CD4-positive, alpha-beta memory T cell (primary cell): ENCODE measurements at regions not wholly inside any gene's neighbourhood (a gene's known extent, or its start where the extent isn't known, plus 50 kb on each side); places are given as distances from the start of the nearest gene placed in this dataset.
A peak's percentile ranks its signal among the peaks of the same experiment; 100 is the strongest.

Source experiments
- CTCF ChIA-PET: fragments of 350-600 bp; sonication (Branson Sonifier 250); formaldehyde crosslinking; loops from one replicate; lab custom pipeline; 2021; ENCODE audit warnings: inconsistent platforms; ENCODE audit not compliant: partially characterized antibody; lab: Charles Lee
- POLR2A ChIA-PET: fragments of 350-600 bp; sonication (Branson Sonifier 250); formaldehyde crosslinking; loops from one replicate; lab custom pipeline; 2021; ENCODE audit not compliant: partially characterized antibody; lab: Charles Lee
- DNase-seq, 5 donors: peaks; one replicate each; pipeline versions ENCODE4 v3.0.0 to v3.0.0-alpha.2; 2020 to 2022; ENCODE audit warnings: mixed read lengths in 1 of 5
- H3K27ac ChIP-seq: one replicate; pipeline ENCODE4 v1.7.0; 2013; ENCODE audit warnings: low read depth, low read length
- H3K27me3 ChIP-seq: 2 replicates; pipeline ENCODE4 v1.7.0; 2013; ENCODE audit warnings: mild to moderate bottlenecking, low read length, moderate library complexity; ENCODE audit not compliant: insufficient read depth
- H3K36me3 ChIP-seq: 2 replicates; pipeline ENCODE4 v1.7.0; 2013; ENCODE audit warnings: mild to moderate bottlenecking, low read length, moderate library complexity; ENCODE audit not compliant: insufficient read depth
- H3K4me1 ChIP-seq: 2 replicates; pipeline ENCODE4 v1.7.0; 2013; ENCODE audit warnings: mild to moderate bottlenecking, low read length, moderate library complexity; ENCODE audit not compliant: insufficient read depth
- H3K4me3 ChIP-seq, 2 donors: one replicate each; pipeline ENCODE4 v1.7.0; 2013; ENCODE audit warnings: low read length in 2 of 2, mild to moderate bottlenecking in 1 of 2
- H3K9me3 ChIP-seq, 2 donors: one replicate each; pipeline ENCODE4 v1.7.0; 2013; ENCODE audit warnings: low read length in 2 of 2, control low read depth in 1 of 2; ENCODE audit not compliant: control insufficient read depth in 1 of 2
- H3K27ac Mint-ChIP-seq, 7 donors: one replicate each; pipeline ENCODE4 v1.8.0; 2020 to 2021; ENCODE audit warnings: mixed read lengths in 7 of 7, mild to moderate bottlenecking in 6 of 7, inconsistent platforms in 3 of 7, moderate library complexity in 3 of 7
- H3K27me3 Mint-ChIP-seq, 2 donors: one replicate each; pipeline ENCODE4 v1.8.0; 2020 to 2021; ENCODE audit warnings: mixed read lengths in 2 of 2
- H3K36me3 Mint-ChIP-seq, 2 donors: one replicate each; pipeline ENCODE4 v1.8.0; 2020 to 2021; ENCODE audit warnings: mixed read lengths in 2 of 2, inconsistent platforms in 1 of 2, mild to moderate bottlenecking in 1 of 2
- H3K4me1 Mint-ChIP-seq, 4 donors: one replicate each; pipeline ENCODE4 v1.8.0; 2020 to 2021; ENCODE audit warnings: mixed read lengths in 4 of 4, mild to moderate bottlenecking in 1 of 4
- H3K4me3 Mint-ChIP-seq, 8 donors: one replicate each; pipeline ENCODE4 v1.8.0; 2020 to 2021; ENCODE audit warnings: mixed read lengths in 8 of 8, mild to moderate bottlenecking in 7 of 8, moderate library complexity in 6 of 8, inconsistent platforms in 3 of 8
- H3K9me3 Mint-ChIP-seq, 8 donors: one replicate each; pipeline ENCODE4 v1.8.0; 2020 to 2021; ENCODE audit warnings: mixed read lengths in 8 of 8, mild to moderate bottlenecking in 5 of 8, inconsistent platforms in 3 of 8, moderate library complexity in 1 of 8
- intact Hi-C: fragments of 100-400 bp; cut with micrococcal nuclease; formaldehyde crosslinking; loops from one replicate; pipeline ENCODE4 v1.15.1; 2023

- no peaks in the 10 kb centered on the region for H3K9me3 ChIP-seq
- no peak overlapping the region for H3K4me3 ChIP-seq
- Mint-ChIP-seq H3K36me3 (peaks cover 0 to 3% of the 10 kb centered on the region in 2 donors), H3K4me1 (no peaks in the 10 kb centered on the region), H3K4me3 (no peak overlapping the region), H3K27me3 (peaks cover 4 to 10% of the 10 kb centered on the region in 2 donors), H3K27ac (no peak overlapping the region), H3K9me3 (peaks cover 0 to 2% (median 0%) of the 10 kb centered on the region in 8 donors)
- ChIA-PET POLR2A (no interaction called here), CTCF (no interaction called here)
- no peak for DNase-seq
- H3K36me3 ChIP-seq = no peaks in the 10 kb centered on the region
- H3K4me1 ChIP-seq = no peaks in the 10 kb centered on the region
- H3K27ac ChIP-seq = no peak overlapping the region
- H3K27me3 ChIP-seq = no peaks in the 10 kb centered on the region
- intact Hi-C loops = no loop called here
Observed at GRCh38 chr1:232239522-232239921, 390.4 kb downstream of the SIPA1L2 start.

- Mint-ChIP-seq H3K27ac (no peak overlapping the region), H3K4me3 (no peak overlapping the region), H3K36me3 (peaks cover 0 to 3% of the 10 kb centered on the region in 2 donors), H3K27me3 (peaks cover 2 to 10% of the 10 kb centered on the region in 2 donors), H3K9me3 (peaks cover 0 to 2% (median 0%) of the 10 kb centered on the region in 8 donors), H3K4me1 (no peaks in the 10 kb centered on the region)
- Histone ChIP-seq H3K36me3 (no peaks in the 10 kb centered on the region), H3K27ac (no peak overlapping the region), H3K27me3 (no peaks in the 10 kb centered on the region), H3K4me3 (no peak overlapping the region), H3K9me3 (no peaks in the 10 kb centered on the region), H3K4me1 (no peaks in the 10 kb centered on the region)
- ChIA-PET CTCF (no interaction called here), POLR2A (no interaction called here)
- intact Hi-C loops = no loop called here
- no peak for DNase-seq
Observed at GRCh38 chr1:232238009-232238408, 391.9 kb downstream of the SIPA1L2 start.

GRCh38 chr1:232227306-232227705, 402.6 kb downstream of the SIPA1L2 start:
- Mint-ChIP-seq H3K4me3 (peak overlapping the region in 2 of 8 donors; percentile 1 to 21), H3K27me3 (no peaks in the 10 kb centered on the region), H3K4me1 (peaks cover 20 to 26% (median 24%) of the 10 kb centered on the region in 4 donors), H3K36me3 (no peaks in the 10 kb centered on the region), H3K9me3 (no peaks in the 10 kb centered on the region), H3K27ac (peak overlapping the region in 4 of 7 donors; percentile 15 to 66 (median 42))
- H3K4me3 ChIP-seq = no peak overlapping the region
- POLR2A ChIA-PET = no interaction called here
- no peaks in the 10 kb centered on the region for H3K9me3 ChIP-seq
- no peak overlapping the region for H3K27ac ChIP-seq
- H3K27me3 ChIP-seq = no peaks in the 10 kb centered on the region
- intact Hi-C loops = no loop called here
- peaks cover 30% of the 10 kb centered on the region for H3K4me1 ChIP-seq
- H3K36me3 ChIP-seq = no peaks in the 10 kb centered on the region
- no peak for DNase-seq
- CTCF ChIA-PET = interaction anchor here (0.6 to 2.6 kb wide), 6 partner anchors 10 to 400 kb away, joined by 3 to 11 read pairs (median 4); no protein-coding TSS in a partner anchor

GRCh38 chr1:232226197-232226712, 403.7 kb downstream of the SIPA1L2 start:
- no peak overlapping the region for H3K4me3 ChIP-seq
- Mint-ChIP-seq H3K9me3 (no peaks in the 10 kb centered on the region), H3K27me3 (no peaks in the 10 kb centered on the region), H3K36me3 (no peaks in the 10 kb centered on the region), H3K4me3 (peak overlapping the region; percentile 45 to 81 (median 64)), H3K4me1 (peaks cover 21 to 26% (median 25%) of the 10 kb centered on the region in 4 donors), H3K27ac (peak overlapping the region; percentile 26 to 95 (median 59))
- H3K9me3 ChIP-seq = no peaks in the 10 kb centered on the region
- H3K27ac ChIP-seq = no peak overlapping the region
- no peaks in the 10 kb centered on the region for H3K27me3 ChIP-seq
- no peaks in the 10 kb centered on the region for H3K36me3 ChIP-seq
- intact Hi-C loops = no loop called here
- DNase-seq = peak; percentile 24 to 49 (median 41)
- ChIA-PET CTCF (interaction anchor here (1.0 to 2.6 kb wide), 6 partner anchors 9 to 401 kb away, joined by 3 to 11 read pairs (median 6); no protein-coding TSS in a partner anchor), POLR2A (interaction anchor here (1.2 kb wide), 1 partner anchor 360 kb away, joined by 4 read pairs; no protein-coding TSS in a partner anchor)
- H3K4me1 ChIP-seq = peaks cover 30% of the 10 kb centered on the region

- CTCF ChIA-PET = interaction anchor here (1.0 to 2.6 kb wide), 5 partner anchors 8 to 402 kb away, joined by 5 to 11 read pairs (median 7); no protein-coding TSS in a partner anchor
- no peak overlapping the region for H3K27ac ChIP-seq
- H3K4me3 ChIP-seq = no peak overlapping the region
- no peaks in the 10 kb centered on the region for H3K9me3 ChIP-seq
- peaks cover 23 to 27% (median 26%) of the 10 kb centered on the region in 4 donors for H3K4me1 Mint-ChIP-seq
- intact Hi-C loops = no loop called here
- H3K27me3 ChIP-seq = no peaks in the 10 kb centered on the region
- H3K27me3 Mint-ChIP-seq = no peaks in the 10 kb centered on the region
- no peaks in the 10 kb centered on the region for H3K9me3 Mint-ChIP-seq
- H3K4me1 ChIP-seq = peaks cover 30% of the 10 kb centered on the region
- POLR2A ChIA-PET = interaction anchor here (1.2 kb wide), 1 partner anchor 359 kb away, joined by 4 read pairs; no protein-coding TSS in a partner anchor
- H3K36me3 ChIP-seq = no peaks in the 10 kb centered on the region
- peak overlapping the region; percentile 26 to 95 (median 59) for H3K27ac Mint-ChIP-seq
- peak overlapping the region in 7 of 8 donors; percentile 59 to 81 (median 66) for H3K4me3 Mint-ChIP-seq
- H3K36me3 Mint-ChIP-seq = no peaks in the 10 kb centered on the region
- DNase-seq = no peak
Observed at GRCh38 chr1:232225336-232226131, 404.4 kb downstream of the SIPA1L2 start.

- POLR2A ChIA-PET = no interaction called here
- Mint-ChIP-seq H3K27me3 (no peaks in the 10 kb centered on the region), H3K9me3 (no peaks in the 10 kb centered on the region), H3K4me1 (peaks cover 21 to 27% (median 24%) of the 10 kb centered on the region in 4 donors), H3K36me3 (no peaks in the 10 kb centered on the region), H3K27ac (peak overlapping the region in 1 of 7 donors; percentile 73), H3K4me3 (no peak overlapping the region)
- no peak overlapping the region for H3K27ac ChIP-seq
- no peaks in the 10 kb centered on the region for H3K27me3 ChIP-seq
- H3K4me1 ChIP-seq = peaks cover 30% of the 10 kb centered on the region
- no peaks in the 10 kb centered on the region for H3K36me3 ChIP-seq
- no peak overlapping the region for H3K4me3 ChIP-seq
- DNase-seq = no peak
- no peaks in the 10 kb centered on the region for H3K9me3 ChIP-seq
- CTCF ChIA-PET = interaction anchor here (0.7 kb wide), 1 partner anchor 33 kb away, joined by 3 read pairs; no protein-coding TSS in a partner anchor
- intact Hi-C loops = no loop called here
Observed at GRCh38 chr1:232223887-232224286, 406.0 kb downstream of the SIPA1L2 start.

- H3K9me3 ChIP-seq = no peaks in the 10 kb centered on the region
- Mint-ChIP-seq H3K27ac (peak overlapping the region in 4 of 7 donors; percentile 15 to 80 (median 37)), H3K4me1 (peaks cover 21 to 27% (median 24%) of the 10 kb centered on the region in 4 donors), H3K27me3 (no peaks in the 10 kb centered on the region), H3K9me3 (no peaks in the 10 kb centered on the region), H3K36me3 (no peaks in the 10 kb centered on the region), H3K4me3 (no peak overlapping the region)
- H3K4me1 ChIP-seq = peaks cover 30% of the 10 kb centered on the region
- no peak overlapping the region for H3K4me3 ChIP-seq
- ChIA-PET POLR2A (no interaction called here), CTCF (interaction anchor here (0.7 kb wide), 1 partner anchor 34 kb away, joined by 3 read pairs; no protein-coding TSS in a partner anchor)
- H3K27me3 ChIP-seq = no peaks in the 10 kb centered on the region
- intact Hi-C loops = no loop called here
- no peak overlapping the region for H3K27ac ChIP-seq
- no peaks in the 10 kb centered on the region for H3K36me3 ChIP-seq
- DNase-seq = no peak
Observed at GRCh38 chr1:232223183-232223708, 406.7 kb downstream of the SIPA1L2 start.
